Right renal pelvis (tissue), 4 donors: ENCODE measurements at regions not wholly inside any gene's neighbourhood (a gene's known extent, or its start where the extent isn't known, plus 50 kb on each side); places are given as distances from the start of the nearest gene placed in this dataset.
"Not testable (repeated sequence)": the region's sequence is repeated elsewhere in the genome, so short reads cannot be mapped to it uniquely, and the experiment has no call there.

Source experiments
- DNase-seq, 4 donors: peaks; one replicate each; pipeline ENCODE4 v3.0.0-alpha.2; 2013; ENCODE audit warnings: low read depth in 4 of 4, low spot score in 3 of 4, missing footprints in 1 of 4

GRCh38 chr10:78681986-78682385, 386.8 kb upstream of the ZMIZ1 start:
- DNase-seq, result not testable (repeated sequence)

DNA sequence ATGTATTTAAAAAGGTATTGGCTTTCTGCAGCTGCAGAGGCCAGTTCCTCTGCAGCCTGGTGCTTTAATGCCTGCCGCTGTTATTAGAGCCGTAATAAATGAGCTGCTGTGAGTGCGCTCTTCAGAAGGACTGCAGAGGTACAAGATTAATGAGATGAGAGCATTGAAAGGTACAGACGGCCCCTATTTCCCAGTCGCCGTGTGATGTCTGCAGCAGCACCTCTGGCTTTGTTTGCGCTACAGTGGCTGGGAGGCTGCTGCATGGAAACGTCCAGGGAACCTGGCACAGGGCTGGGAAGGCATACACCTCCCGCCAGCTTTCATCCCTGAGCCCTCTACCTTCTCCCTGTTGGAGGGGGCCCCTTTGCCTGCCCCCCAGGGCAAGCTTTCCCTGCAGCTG, 383.8 kb upstream of the ZMIZ1 start:
- no peak for DNase-seq

DNA sequence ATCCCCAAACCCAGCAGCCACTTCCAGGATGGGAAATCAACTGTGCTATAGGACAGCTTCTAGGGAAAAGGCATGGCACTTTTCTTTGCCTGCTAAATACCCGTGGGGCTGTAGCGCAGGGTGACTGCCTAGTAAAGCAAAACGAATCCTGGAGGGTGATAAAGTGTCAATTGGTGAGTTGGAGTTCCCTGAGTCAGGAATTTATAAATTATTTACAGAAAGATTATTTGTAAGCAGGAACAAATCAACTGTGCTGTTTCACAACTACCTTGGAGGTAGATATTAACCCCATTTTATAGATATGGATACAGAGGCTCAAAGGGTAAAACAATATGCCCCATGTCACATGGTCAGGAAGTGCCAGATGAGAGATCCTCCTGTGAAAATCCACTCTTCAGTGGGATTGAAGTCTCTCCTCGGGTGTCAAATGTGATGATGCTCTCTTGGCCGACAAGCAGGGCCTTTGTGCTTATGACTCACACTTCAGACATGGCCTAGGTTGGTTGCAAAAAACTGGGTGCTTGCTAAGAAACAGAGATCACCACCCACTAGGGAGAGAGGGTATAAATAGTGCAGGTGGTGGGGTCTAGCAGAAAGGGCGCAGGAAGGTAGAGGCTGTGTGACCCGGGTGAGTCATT, 383.2 kb upstream of the ZMIZ1 start:
- DNase-seq, result no peak

DNA sequence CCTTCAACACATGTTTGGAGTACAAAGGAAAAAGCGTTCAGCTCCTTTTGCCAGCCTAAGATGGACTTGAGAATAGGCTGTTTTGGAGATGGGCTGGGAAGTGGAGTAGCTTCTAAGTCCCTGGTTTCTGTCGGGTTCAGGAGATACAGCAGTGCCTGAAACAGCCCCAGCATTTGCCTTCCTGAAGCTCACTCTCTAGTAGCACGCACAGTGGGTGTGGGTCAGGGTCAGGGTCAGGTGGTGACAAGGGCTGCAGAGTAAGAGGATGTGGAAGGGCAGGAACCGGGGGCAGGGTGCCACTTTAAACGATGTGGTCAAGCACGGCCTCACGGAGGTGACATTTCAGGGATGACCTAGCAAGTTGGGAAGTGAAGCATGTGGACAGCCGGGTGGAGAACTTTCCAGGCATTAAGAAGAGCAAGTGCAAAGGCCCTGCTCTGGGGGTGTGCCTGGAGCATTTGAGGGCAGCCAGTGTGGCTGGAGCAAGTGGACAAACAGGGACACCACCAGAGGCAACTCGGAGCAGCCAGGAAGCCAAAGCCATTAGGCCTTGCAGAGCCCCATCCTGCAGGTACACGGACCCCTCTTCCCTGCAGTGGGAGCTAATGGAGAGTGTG, 382.2 kb upstream of the ZMIZ1 start:
- DNase-seq, result no peak

GRCh38 chr10:78687626-78688025, 381.1 kb upstream of the ZMIZ1 start:
- DNase-seq, result no peak

DNA sequence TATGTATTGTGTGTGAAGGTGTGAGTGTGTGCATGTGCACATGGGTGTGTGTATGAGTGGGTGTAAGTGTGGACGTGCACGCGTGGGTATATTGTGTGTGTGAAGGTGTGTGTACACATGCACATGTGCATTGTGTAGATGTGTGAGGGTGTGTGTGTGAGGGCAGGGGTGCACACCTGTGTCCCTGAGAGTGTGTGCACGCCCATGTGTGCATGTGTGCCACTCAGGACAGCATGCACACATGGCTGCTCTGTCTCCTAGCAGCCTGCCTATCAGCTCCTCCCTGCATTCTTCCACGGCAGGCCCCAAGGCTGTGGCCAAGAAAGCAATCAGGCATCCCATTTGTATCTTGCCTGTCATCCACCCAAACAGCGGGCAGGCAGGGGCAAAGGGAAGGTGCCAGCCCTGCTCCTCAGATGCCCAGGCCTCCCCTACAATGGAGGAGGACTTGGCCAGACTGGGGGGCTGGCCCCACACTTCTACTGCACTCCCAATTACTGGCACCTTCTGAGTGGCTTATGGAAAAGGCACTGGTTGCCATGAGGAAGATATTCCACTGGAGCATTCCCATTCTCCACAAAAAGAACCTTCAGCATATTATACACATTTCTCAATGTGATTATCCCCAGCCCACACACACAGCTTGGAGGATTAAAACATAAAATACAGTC, 380.4 kb upstream of the ZMIZ1 start:
- no peak for DNase-seq

DNA sequence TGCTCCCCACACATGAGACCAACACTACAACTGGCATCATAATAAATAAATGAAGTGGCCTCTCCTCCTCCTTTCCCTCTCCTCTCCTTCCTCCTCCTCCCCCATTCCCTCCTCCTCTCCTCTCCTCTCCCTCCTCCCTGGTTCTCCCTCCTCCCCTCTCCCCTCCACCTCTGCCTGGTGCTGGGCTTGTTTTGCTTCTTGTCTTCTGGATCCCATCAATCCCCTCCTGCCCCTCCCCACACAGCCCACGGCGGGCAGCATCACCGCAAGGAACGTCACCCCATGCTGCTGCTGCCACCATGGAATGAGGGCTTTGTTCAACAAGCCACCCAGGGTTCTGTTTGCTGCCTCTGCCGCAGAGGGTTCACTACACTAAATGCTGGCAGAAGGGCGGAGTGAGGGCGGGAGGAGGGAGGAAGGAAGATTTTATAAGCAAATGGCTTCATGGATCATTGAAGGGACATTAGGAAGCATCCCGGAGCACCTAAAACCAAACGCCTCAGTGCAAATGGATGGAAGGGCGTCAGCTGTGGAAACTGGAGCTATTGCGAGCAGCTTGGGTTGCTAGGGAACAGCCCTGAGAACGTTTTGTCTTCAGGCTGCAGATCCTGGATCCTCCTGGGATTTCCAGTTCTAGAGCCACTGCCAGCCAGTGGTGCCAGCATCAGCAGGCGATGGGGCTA, 379.7 kb upstream of the ZMIZ1 start:
- no peak for DNase-seq

GRCh38 chr10:78689584-78689935, 379.2 kb upstream of the ZMIZ1 start:
- DNase-seq, result no peak

DNA sequence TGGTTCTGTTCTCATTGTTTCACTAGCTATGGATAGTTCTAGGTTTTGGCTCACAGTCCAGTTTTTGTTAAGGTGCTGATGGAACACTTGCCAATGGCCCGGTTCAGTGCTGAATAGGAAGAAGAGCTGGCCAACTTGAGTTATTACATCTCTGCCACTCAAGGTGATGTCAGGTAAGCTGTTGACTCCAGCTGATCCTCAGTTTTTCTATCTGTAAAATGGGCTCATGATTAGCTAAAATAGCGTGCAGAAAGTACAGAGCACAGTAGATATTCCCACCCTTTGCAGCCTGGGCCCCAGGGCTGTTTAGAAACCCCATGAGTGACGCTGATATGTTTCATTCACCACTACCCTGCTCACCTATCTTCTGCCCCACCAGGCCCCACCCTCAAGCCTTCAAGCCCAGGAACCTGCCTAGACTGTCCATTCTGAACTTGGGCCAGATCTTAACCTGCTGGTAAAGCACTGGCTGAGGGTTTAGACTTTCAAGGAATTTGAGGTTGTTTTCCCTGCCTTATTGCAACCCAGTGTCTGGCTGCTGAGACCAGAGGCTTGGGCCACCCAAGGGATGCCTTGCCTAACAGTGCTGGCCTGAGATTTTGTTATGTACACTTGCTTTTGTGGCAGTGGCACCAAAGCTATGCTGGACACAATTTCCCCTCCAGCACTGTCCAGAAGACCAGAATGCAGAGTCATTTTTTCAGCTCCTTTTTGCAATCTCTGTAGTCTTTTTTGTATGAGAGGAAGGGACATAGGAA, 378.2 kb upstream of the ZMIZ1 start:
- DNase-seq, result no peak

- DNase-seq, result no peak
These were observed 377.3 kb upstream of the ZMIZ1 start for GRCh38 chr10:78691301-78692030.

- no peak for DNase-seq
These were observed 376.7 kb upstream of the ZMIZ1 start for GRCh38 chr10:78692071-78692470.

DNA sequence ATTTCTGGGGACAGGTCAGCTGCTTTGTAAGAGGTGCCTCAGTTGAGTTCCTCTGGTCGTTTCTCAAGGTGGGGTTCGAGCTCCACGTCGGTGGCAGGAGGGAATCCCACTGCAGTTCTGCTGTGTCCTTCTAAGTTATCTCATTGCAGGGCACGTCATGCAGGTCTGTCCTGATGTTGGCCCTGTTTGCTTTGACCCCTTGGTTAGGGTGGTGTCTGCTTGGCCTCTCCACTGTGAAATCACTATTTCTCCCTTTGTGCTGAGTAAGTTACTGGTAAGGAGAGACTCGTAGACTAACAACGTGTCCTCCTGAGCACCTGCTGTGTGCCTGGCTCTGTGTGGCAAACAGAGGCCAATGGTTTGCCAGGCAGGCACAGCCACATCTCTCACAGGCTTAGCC, 372.9 kb upstream of the ZMIZ1 start:
- no peak for DNase-seq

DNA sequence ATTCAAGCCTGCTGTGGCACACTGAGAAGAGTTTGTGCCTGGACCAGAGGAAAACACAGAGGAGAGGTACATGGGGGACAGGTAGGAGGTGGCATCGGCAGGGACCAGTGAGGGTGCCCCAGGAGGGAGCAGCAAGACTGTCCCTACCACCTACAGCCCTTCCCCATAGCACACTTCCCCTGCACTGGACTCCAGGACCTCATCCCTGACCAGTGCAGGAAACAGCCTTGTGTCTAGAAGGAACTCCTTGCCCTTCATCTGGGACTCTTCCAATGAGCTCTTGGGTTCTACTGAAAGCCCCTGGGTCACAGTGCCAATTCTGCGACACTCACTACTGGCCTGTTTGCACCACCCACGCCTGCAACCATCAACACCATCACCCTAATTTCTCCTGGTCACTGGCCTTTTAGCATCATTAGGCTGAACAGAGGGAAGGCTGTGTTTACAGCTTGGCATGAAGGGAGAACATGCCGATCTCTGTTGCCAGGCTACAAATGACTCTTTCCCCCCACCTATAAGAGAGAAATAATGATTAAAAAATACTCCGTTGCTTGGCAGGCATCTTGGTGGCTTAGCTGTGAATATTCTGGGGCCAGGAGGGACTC, 371.9 kb upstream of the ZMIZ1 start:
- DNase-seq, result no peak

- DNase-seq, result no peak
These were observed 368.8 kb upstream of the ZMIZ1 start for GRCh38 chr10:78699971-78700370.

- DNase-seq, result no peak
These were observed 368.4 kb upstream of the ZMIZ1 start for GRCh38 chr10:78700413-78700812.

DNA sequence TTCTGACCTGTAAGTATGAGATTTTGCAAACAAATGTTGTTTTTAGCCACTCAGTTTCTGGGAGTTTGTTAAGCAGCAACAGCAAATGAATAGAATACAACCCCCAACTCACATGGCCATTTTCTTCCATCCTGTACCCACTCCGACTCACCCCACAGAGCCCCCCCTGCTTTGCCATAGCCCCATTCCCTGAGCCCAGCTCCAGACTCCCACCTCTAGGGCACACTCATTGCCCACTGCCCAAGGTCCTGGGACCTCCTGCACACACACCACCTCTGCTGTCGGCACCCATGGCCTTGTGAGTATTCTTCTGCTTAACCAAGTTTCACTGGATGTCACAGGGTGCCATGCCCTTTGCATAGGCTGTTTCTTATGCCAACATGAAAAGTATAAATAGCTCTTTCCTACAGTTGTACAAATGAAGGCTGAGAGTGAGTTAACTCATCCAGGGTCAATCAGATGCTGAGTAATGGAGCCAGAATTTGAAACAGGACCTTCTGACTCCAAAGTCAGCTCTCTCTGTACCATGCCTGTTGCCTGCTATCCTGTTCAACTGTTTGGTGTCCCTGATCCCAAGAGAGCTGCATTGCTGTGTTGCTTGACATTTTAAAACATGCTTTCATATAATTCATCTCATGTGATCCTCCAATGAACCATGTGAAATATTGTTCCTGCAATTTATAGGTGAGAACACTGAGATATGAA, 367.8 kb upstream of the ZMIZ1 start:
- no peak for DNase-seq

GRCh38 chr10:78702186-78702585, 366.6 kb upstream of the ZMIZ1 start:
- DNase-seq, result no peak

DNA sequence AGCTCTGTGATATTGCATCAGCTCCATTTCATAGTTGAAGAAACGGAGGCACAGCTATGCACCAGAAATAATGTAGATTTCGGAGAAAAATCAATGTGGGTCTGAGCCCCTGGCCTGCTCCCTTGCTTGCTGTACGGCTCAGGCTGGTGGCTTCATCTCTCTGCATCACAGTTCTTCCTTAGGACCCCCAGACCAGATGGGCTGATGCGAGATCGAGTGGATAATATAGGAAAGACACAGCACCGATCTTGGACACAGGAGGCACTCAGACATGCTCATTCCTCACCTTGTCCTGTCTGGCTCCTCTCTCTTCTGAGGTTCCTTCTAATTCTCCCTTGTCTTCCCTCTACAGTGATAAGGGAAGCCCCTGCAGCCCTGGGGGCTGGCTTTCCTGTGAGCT, 365.9 kb upstream of the ZMIZ1 start:
- DNase-seq, result no peak

DNA sequence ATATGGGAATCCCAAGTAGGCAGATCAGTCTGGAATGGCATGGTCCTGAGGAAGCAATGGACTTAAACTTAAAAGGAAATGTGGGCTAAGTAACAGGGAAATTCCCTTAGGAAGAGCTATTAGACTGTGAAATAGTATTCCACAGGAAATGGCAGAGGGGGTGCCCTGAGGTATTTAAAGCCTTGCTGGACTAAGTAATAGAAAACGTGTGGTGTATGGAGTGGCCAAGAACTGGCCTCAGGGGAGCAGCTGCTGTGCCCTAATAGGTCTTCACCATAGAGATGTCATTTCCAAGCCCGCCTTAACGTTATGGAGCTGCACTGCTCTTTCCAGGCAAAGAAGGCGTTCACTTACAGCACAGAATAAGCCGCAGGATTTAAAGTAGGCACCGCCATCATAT, 365.2 kb upstream of the ZMIZ1 start:
- no peak for DNase-seq
